MG63 (cell line): ENCODE measurements at regions not wholly inside any gene's neighbourhood (a gene's known extent, or its start where the extent isn't known, plus 50 kb on each side); places are given as distances from the start of the nearest gene placed in this dataset.

Experiments
- DNase-seq: peaks from one replicate; pipeline ENCODE4 v3.0.0-alpha.2; 2020
- H3K27me3 ChIP-seq: fragments of 250-450 bp; sonication (Bioruptor Pico); 2 replicates; pipeline ENCODE4 v1.5.1; 2020; ENCODE audit warnings: mild to moderate bottlenecking, moderate library complexity
- H3K36me3 ChIP-seq: fragments of 250-450 bp; sonication (Bioruptor Pico); 2 replicates; pipeline ENCODE4 v1.5.1; 2020; ENCODE audit warnings: mild to moderate bottlenecking, moderate library complexity
- H3K4me3 ChIP-seq: fragments of 250-450 bp; sonication (Bioruptor Pico); 2 replicates; pipeline ENCODE4 v1.5.1; 2020; ENCODE audit warnings: mild to moderate bottlenecking, moderate library complexity
- H3K9me3 ChIP-seq: fragments of 250-450 bp; sonication (Bioruptor Pico); 2 replicates; pipeline ENCODE4 v1.5.1; 2020; ENCODE audit warnings: mild to moderate bottlenecking, moderate library complexity

DNA sequence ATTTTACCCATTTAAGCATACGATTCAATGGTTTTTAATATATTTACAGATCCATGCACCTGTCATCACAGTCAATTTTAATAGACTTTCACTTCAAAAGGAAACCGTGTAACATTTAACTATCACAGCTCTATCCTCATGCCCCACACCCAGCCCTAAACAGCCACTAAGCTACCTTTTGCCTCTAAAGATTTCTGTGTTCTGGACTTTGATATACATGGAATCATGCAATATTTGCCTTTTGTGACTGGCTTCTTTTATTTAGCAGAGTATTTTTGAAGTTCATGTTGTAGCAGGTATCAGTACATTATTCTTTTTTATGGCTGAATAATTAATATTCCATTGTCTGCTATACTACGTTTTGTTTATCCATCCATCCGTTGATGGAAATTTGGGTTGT is 50.3 kb upstream of the STX16 start:
- no peaks in the 10 kb centered on the region for H3K27me3 ChIP-seq
- H3K4me3 ChIP-seq, result no peak overlapping the region
- H3K36me3 ChIP-seq, result no peaks in the 10 kb centered on the region
- no peak for DNase-seq
- no peaks in the 10 kb centered on the region for H3K9me3 ChIP-seq

DNA sequence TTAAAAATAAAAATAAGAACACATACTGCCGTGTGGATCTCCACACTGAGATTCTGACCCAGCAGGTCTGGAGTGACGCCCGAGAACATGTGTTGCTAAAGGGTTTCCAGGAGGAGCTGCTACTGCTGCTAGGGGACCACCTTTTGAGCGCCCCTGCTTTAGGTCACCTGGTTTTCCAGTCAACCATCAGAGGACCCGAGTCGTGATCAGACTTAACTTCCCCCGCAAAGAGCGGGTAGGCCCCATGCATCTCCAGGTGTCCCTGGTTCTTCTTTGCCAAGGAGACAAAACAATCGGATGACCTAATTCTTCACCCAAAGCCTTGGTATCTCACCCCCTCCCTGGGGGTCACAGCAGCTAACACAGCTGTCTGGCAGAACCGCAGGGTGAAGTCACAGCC is 51.1 kb upstream of the STX16 start:
- Histone ChIP-seq H3K9me3 (no peaks in the 10 kb centered on the region), H3K4me3 (no peak overlapping the region), H3K27me3 (no peaks in the 10 kb centered on the region), H3K36me3 (no peaks in the 10 kb centered on the region)
- DNase-seq, result no peak

DNA sequence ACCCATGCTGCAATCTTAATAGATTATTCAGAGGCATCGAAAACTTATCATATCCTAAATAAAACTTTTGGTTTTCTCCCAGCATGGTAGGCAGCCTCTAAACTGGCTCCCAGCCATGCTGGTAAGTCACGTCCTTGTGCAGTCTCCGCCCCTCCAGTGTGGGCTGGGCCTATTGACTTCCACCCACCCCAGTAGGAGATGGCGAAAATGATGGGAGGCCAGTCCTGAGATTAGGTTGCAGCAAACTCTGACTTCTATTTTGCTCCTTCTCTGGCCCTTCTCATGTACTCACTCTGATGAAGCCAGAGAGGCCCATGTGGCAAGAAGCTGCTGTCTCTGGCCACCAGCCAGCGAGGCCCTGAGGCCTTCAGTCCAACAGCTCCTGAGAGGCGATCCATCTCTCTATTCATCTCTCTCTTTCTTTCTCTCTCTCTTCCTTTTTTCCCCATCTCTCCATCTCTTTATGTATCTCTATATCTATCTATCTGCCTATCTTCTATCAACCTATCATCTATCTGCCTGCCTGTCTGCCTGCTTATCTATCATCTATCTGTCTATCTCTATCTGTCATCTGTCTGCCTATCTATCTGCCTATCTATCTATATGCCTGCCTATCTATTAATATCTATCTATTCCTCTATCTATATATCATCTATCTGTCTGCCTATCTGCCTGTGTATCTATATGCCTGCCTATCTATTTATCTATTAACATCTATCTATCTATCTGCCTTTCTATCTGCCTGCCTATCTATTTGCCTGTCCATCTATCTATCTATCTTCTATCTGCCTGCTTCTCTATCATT is 52.7 kb upstream of the STX16 start:
- no peak for DNase-seq
- Histone ChIP-seq H3K27me3 (no peaks in the 10 kb centered on the region), H3K4me3 (no peak overlapping the region), H3K9me3 (no peaks in the 10 kb centered on the region), H3K36me3 (no peaks in the 10 kb centered on the region)

DNA sequence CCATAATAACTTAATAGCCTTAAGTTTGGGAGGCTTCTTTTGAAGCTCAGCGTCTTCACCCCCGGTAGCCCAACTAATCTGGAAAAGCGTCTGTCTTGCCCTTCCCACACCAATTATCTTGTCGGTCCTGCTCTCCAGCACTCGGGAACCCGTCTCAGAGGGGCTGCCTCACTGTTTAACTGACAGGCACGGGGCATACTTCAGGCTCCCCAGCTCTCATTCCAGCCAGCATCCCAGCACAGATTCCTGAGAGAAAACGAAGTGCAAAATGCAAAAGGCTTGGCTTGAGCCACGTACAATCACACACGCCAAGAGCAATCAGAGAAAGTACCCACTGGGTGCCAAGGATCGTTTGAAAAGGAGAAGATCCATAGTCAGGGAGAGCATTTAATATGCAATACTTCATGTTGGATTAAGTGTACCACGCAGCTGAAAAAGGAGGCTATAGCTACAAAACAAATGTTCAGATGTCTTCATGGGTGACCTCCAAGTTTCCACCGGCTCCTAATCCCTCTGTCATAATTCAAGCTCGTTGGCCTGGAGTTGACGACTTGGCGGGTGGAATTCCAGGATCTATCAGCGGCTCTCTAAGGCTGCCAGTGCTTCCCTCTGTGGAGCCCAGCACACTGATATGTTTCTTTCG is 53.7 kb upstream of the STX16 start:
- no peaks in the 10 kb centered on the region for H3K36me3 ChIP-seq
- H3K9me3 ChIP-seq, result no peaks in the 10 kb centered on the region
- DNase-seq, result no peak
- no peak overlapping the region for H3K4me3 ChIP-seq
- H3K27me3 ChIP-seq, result no peaks in the 10 kb centered on the region

DNA sequence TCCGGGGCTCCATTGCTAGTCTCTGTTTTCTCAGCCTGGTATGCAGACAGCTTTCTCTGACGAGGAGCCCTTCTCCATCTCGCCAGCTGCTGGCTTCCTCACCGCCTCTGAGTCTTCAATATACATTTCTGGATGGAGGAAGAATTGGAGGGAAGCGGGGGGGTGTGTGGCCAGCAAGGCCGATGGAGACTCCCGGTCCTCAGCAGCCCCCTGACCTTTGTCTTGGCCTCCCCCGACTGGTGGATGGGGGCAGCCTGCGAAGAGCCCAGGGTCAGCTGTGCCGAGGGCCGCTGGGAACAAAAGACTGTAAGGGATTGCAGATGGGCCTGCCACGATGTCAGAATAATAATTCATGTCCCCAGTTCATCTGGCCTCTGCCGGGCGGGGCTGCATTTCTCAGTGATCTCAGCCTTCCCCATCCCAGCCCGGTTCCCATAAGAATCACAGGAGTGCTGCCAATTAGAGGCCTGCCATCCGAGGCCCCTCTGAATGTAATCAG is 54.3 kb upstream of the STX16 start:
- Histone ChIP-seq H3K9me3 (no peaks in the 10 kb centered on the region), H3K36me3 (no peaks in the 10 kb centered on the region), H3K4me3 (no peak overlapping the region), H3K27me3 (no peaks in the 10 kb centered on the region)
- no peak for DNase-seq

DNA sequence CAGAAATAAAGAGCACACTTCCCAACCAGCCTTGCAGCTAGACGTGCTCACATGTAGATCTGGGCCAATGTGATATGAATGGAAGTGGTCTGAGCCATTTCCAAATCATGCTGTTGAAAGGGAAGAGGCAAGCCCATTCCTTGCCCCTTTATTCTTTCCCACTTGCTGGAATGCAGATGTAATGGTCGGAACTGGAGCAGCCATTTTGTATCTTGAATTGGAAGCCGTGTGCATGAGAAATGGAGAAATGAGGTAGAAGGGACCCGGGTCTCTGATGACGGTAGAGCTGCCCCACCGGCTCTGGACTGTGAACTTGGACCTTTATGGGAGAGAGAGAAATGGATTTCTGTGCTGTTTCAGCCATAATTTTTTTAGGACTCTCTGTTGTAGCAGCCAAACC is 54.8 kb upstream of the STX16 start:
- Histone ChIP-seq H3K27me3 (no peaks in the 10 kb centered on the region), H3K9me3 (no peaks in the 10 kb centered on the region), H3K36me3 (no peaks in the 10 kb centered on the region), H3K4me3 (no peak overlapping the region)
- no peak for DNase-seq

DNA sequence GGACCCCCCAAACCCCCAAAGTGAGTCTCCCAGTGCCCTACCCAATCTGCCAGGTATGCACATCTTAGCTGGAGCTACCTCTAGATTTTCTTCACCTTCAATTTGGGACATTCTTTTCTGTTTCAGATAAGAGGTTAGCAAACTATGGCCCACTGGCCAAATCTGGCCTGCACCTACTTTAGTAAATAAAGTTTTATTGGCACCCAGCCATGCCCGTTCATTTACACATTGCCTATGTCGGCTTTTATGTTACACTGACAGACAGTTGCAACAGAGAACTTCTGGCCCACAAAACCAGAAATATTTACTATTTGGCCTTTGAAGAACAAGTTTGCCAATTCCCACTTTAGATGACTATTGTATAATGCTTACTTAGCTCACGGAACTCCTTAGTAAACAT is 55.9 kb upstream of the STX16 start:
- H3K27me3 ChIP-seq, result no peaks in the 10 kb centered on the region
- H3K36me3 ChIP-seq, result no peaks in the 10 kb centered on the region
- no peak for DNase-seq
- no peaks in the 10 kb centered on the region for H3K9me3 ChIP-seq
- no peak overlapping the region for H3K4me3 ChIP-seq

DNA sequence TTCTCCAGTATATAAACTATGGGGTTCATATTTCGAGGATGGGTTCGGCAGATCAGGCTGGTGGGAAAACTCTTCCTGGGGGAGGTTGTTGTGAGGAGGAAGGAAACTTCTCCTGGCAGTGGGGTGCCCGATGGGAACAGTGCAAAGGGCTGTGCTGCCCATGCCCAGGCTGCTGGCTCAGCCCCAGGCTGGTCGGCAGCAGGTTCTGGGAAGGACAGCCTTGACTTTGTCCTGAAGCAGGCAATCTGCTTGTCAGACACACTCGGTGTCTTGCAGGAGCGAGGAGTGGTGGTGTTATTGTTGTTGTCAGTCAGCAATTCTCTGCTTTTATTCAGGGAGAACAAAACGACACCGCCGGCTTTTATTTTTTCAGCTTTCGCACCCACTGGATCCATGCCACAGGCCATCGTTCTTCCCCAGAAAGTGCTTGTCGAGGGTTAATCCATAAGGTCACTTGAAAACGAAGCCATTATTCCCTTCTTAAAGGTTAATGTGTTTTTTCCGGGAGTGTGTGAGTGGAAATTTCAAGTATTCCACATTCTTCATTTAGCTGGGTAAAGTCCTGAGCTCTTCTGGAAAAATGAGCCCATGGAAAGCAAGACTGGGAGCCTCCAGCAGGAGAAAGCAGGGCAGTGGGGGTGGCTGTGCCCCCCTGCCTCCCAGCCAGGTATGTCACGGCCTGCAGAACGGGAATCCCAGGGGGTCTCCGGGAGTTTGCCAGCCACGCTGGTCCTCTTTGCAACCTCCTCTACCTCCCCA is 57.0 kb upstream of the STX16 start:
- no peaks in the 10 kb centered on the region for H3K9me3 ChIP-seq
- no peaks in the 10 kb centered on the region for H3K36me3 ChIP-seq
- no peaks in the 10 kb centered on the region for H3K27me3 ChIP-seq
- no peak for DNase-seq
- no peak overlapping the region for H3K4me3 ChIP-seq

GRCh38 chr20:58592076-58592695 is 58.9 kb upstream of the STX16 start:
- no peak overlapping the region for H3K4me3 ChIP-seq
- no peaks in the 10 kb centered on the region for H3K27me3 ChIP-seq
- H3K36me3 ChIP-seq, result no peaks in the 10 kb centered on the region
- no peak for DNase-seq
- H3K9me3 ChIP-seq, result no peaks in the 10 kb centered on the region

- H3K36me3 ChIP-seq, result no peaks in the 10 kb centered on the region
- H3K27me3 ChIP-seq, result no peaks in the 10 kb centered on the region
- H3K4me3 ChIP-seq, result no peak overlapping the region
- H3K9me3 ChIP-seq, result no peaks in the 10 kb centered on the region
- DNase-seq, result no peak
Measured at GRCh38 chr20:58590679-58591473, 60.2 kb upstream of the STX16 start.

GRCh38 chr20:58587467-58587866 is 63.6 kb upstream of the STX16 start:
- no peak for DNase-seq
- Histone ChIP-seq H3K9me3 (no peaks in the 10 kb centered on the region), H3K27me3 (no peaks in the 10 kb centered on the region), H3K36me3 (no peaks in the 10 kb centered on the region), H3K4me3 (no peak overlapping the region)

GRCh38 chr20:58586565-58587093 is 64.5 kb upstream of the STX16 start:
- no peaks in the 10 kb centered on the region for H3K36me3 ChIP-seq
- no peaks in the 10 kb centered on the region for H3K27me3 ChIP-seq
- no peak for DNase-seq
- no peak overlapping the region for H3K4me3 ChIP-seq
- no peaks in the 10 kb centered on the region for H3K9me3 ChIP-seq

GRCh38 chr20:58585753-58586540 is 65.1 kb upstream of the STX16 start:
- no peaks in the 10 kb centered on the region for H3K36me3 ChIP-seq
- DNase-seq, result no peak
- H3K4me3 ChIP-seq, result no peak overlapping the region
- no peaks in the 10 kb centered on the region for H3K9me3 ChIP-seq
- no peaks in the 10 kb centered on the region for H3K27me3 ChIP-seq

- H3K36me3 ChIP-seq, result no peaks in the 10 kb centered on the region
- no peaks in the 10 kb centered on the region for H3K27me3 ChIP-seq
- no peak for DNase-seq
- H3K9me3 ChIP-seq, result no peaks in the 10 kb centered on the region
- H3K4me3 ChIP-seq, result no peak overlapping the region
Measured at GRCh38 chr20:58584881-58585752, 66.0 kb upstream of the STX16 start.
